NCI-H1694 (cell line): ENCODE measurements at regions not wholly inside any gene's neighbourhood (a gene's known extent, or its start where the extent isn't known, plus 50 kb on each side); places are given as distances from the start of the nearest gene placed in this dataset.
A peak's percentile ranks its signal among the peaks of the same experiment; 100 is the strongest.

ENCODE experiments used
- DNase-seq: peaks from one replicate; lab custom pipeline; 2025; lab: John Stamatoyannopoulos, UW

DNA sequence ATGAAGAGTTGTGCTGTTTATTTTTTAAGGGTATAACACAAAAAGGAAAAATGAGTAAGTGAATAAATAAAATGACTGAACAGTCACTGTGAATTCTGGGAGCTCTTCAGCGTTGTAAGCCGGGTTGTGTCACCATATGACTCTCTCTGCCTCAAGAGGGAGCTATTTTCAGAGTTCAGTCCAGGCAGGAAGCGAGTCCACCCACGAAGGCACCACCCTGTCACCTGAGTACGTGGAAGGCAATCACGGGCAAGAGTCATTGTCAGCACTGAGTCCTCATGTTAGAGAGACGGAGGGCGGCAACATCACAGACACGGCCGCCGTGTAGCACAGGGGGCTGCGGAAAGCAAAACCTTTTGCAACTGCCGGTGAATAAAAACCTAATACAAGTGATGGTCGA is 227.6 kb downstream of the UTP18 start:
- DNase-seq = no peak

- no peak for DNase-seq
Observed at GRCh38 chr17:51491416-51491815, 231.1 kb downstream of the UTP18 start.

DNA sequence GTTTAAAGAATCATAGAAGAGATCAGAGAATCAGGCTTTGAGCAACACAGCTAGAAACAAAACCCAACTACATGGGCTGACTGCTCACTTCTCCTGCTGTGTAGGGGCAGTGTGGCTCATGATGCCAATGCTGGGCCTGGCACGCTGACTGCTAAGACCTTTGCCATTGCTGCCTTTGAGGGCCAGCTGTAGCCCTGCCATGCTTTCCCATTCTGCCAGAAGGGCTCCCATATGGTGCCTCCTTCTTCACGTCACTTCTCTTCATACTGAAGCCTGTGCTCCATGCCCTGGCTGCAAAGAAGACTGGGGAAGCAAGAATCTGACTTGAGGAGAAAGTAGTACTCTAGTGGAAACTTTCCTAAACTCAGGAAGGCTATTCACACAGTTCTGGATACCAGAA is 232.9 kb downstream of the UTP18 start:
- no peak for DNase-seq

- no peak for DNase-seq
Observed at GRCh38 chr17:51496378-51496777, 236.0 kb downstream of the UTP18 start.

GRCh38 chr17:51499897-51500296 is 239.6 kb downstream of the UTP18 start:
- no peak for DNase-seq

DNA sequence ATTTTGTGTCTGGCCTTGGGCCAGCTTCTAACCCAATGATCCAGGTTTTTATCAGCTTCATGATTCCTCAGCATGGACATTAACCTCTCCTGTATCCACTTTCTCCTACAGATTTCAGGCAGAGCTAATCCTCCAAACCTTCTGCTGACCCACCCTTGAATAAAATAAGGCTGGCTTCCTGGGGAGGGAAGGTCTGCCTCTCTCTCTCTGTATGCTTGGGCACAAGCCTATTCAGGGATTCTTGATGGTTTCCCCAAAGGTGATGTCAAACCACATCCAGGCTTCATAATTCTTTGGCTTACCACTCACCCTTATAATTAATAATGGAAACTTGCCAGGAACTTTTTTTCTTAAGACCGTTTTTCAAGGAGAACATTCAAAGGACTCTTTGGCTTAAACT is 240.1 kb downstream of the UTP18 start:
- no peak for DNase-seq

GRCh38 chr17:51505450-51505849 is 245.1 kb downstream of the UTP18 start:
- no peak for DNase-seq

- DNase-seq = peak; percentile 7
Observed at GRCh38 chr17:51507444-51507843, 247.1 kb downstream of the UTP18 start.

DNA sequence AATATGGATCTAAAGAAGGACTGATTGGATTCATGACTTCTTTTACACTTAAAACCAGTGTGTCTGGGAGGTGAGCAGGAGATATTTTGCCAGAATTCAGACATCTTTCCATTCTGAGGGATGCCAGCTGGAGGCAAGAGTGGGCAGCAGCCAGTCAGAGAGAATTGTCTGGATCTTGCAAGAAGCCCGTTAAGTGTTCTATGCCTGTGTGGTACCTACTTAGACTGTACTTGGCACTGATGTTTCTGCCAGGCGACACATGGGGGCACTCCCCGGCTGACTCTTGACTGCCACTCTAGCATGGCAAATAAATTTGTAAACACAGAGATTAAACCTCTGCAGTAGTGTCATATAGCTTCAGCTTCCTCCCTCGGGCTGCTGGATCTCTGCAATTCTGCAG is 247.7 kb downstream of the UTP18 start:
- peak; percentile 50 for DNase-seq

GRCh38 chr17:51510940-51511339 is 250.6 kb downstream of the UTP18 start:
- DNase-seq = no peak

- DNase-seq = no peak
Observed at GRCh38 chr17:51512220-51512907, 252.0 kb downstream of the UTP18 start.

DNA sequence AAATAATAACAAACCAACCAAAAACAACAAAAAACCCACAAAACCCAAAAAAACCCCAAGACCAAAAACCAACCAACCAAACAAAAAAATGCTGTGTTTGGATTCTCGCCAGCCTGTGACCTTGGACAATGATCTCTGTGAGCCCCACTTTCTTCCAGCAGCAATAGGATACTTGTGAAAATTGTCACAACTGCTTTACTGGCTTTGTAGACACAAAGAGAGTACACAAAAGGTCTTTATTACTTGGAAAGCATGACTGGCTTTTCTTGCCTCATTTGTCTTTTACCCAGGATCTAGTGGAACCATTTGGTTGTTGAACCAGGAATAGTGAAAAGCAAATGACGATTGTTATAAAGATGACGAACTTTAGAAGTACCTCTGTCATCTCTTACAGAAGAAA is 256.6 kb downstream of the UTP18 start:
- DNase-seq = no peak

DNA sequence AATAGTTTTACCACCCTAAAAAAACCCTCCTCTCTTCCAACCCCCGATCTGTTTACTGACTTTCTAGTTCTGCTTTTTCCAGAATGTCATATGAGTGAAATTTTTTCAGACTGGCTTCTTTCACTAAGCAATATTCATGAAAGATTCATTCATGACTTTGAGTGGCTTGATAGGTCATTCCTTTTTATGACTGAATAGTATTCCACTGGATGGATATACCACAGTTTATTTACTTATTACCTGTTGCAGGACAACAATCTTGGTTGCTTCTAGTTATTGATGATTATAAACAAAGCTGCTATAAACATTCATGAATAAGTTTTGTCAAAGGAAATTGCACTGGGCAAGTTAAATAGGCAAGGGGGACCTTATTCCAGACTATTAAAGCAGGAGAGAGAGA is 264.2 kb downstream of the UTP18 start:
- DNase-seq = no peak

DNA sequence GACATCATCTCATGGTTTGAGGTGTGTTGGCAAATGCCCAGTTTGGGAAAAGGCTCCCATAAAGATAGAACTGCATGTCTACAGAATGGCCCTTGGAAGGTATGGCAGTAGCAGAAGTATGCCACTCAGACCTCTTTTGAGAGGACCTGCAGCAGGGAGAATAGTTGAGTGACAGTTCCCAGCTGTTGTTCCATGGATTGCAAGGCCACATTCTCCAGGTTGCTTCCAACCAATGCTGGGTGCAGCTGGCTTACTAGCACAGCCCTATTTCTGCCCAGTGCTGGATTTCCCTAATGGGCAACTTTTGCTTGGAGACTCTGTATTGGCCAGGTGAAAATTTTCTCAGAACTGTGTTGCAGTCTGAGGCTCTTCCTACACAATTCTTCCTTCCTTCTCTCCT is 266.2 kb downstream of the UTP18 start:
- DNase-seq = no peak

DNA sequence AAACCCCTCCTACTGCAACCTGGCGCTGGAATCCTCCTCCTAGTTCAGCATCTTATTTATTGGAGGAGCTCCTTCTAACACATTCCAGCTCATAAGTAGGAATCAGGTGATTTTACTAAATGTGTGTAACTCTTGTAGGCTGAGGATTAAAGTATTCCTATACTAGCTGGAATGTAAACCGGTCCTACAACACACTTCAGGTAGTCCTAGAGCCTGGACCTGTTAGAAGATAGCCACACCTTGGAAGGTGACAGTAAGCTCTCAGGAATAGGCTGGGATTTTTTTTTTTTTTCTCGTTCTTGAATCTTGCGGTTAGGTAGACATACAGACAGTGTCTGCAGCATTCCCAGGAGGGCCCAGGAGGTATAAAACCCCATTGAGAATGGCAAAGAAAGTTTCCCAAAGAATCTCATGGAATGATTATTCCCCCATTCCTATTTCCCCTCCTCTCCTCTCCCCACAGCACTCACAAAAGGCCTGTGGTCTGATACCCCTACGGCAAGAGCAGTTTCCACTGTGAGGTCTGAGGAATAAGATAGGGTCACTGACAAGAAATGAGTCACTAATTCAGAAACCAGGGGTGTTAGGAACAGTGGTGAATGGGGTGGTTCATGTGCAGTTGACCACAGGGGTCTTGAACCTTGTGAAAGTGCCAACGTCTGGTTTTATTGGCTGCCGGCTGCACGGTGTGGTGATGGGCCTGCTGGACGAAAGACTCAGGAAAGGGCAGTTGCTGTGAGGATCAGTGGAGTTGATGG is 267.1 kb downstream of the UTP18 start:
- no peak for DNase-seq

DNA sequence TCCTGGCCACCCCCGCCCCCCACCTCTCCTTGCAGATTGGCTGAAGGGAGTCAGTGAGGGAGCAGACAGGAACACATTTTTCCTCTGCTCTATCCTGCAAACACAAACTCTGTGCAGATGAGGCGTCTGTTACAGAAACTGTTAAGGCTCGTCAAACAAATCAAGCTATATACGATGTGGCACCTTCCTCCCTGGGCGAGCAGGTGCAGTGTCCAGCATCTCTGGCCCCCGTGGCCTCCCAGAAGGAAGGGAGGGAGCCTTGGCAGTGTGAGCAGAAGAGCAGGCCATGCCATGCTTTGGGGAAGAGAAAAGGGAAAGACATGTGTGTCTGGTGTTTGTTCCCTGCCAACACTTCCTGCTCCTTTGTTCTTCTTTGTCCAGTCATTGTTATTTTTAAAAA is 267.8 kb downstream of the UTP18 start:
- no peak for DNase-seq

DNA sequence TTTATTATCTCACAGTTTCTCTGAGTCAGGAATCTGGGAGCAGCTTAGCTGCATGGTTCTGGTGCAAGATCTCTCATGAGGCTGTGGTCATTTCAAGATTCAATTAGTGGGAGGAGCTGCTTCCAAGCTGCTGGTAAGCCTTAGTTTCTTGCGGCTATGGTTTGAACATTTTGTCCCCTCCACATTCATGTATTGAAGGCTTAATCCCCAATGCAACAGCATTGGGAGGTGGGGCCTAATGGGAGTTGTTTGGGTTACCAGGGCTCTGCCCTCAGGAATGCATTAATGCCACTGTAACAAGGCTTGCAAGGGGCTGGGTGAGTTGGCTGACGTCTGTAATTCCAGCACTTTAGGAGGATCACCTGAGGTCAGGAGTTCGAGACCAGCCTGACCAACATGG is 272.9 kb downstream of the UTP18 start:
- DNase-seq = no peak

DNA sequence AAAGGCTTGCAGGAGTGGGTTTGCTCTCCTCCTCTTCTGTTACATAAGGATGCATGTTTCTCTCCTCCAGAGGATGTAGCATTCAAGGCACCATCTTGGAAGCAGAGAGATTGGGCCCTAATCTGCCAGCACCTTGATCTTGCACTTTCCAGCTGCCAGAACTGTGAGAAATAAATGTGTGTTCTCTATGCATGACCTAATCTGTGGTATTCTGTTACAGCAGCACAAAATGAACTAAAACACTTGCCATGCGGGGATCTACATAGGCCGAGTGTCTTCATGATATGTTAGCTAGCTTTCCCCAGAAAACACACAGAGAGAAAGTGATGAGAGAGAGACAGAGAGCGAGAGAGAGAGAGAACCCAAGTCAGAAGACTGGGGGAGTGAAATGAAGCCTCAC is 273.5 kb downstream of the UTP18 start:
- no peak for DNase-seq

DNA sequence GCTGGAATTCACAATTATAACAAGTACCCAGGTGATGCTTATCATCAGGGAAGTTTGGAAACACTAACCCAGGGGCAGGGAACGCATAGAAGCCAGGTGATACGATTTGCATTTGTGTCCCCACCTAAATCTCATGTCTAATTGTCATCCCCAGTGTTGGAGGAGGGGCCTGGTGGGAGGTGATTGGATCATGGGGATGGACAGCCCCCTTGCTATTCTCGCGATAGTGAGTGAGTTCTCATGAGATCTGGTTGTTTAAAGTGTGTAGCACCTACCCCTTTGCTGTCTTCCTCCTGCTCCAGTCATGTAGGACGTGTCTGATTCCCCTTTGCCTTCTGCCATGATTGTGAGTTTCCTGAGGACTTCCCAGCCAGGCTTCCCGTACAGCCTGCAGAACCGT is 276.3 kb downstream of the UTP18 start:
- no peak for DNase-seq

DNA sequence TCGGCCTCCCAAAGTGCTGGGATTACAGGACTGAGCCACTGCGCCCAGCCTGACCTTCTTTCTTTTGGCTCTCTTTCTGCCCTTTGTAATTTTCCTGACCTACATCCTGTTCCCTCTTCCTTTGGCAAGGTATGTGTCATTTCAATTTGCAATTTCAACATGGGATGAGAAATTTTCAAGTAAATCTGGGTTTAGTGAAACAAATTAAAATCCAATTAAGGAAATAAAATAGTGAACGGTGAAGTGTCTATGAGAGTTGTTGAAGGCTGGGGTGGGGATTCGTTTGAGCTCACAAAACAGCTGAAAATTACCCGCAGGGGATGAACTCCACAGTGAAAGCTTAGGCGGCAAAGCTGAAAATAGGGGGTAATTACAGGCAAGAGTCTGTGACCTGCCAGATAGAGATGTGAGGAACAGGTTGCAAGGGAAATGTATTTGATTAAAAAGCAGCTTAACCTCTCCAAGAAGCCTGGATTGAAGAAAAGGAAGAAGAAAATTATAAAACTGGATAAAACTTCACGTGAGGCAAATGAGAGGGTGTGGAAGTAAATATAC is 277.7 kb downstream of the UTP18 start:
- DNase-seq = no peak

GRCh38 chr17:51540151-51540550 is 279.8 kb downstream of the UTP18 start:
- no peak for DNase-seq

DNA sequence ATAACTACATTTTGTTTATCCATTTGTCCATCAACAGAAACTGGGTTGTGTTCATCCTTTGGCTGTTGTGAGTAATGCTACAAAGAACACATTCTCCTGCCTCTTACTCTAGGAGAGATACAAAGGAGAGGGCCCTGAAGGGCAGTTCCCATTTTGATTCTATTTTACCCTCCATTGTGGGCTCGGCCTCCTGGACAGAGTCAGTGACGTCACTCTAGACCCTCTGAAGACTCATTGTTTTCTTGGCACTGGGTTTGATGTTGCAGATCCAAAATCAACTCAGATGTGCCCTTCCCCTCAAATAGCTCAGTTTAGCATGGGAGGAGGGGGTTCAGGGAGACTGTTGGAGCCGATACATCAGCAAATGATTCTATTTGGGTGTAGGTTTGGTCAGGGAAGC is 280.9 kb downstream of the UTP18 start:
- no peak for DNase-seq

DNA sequence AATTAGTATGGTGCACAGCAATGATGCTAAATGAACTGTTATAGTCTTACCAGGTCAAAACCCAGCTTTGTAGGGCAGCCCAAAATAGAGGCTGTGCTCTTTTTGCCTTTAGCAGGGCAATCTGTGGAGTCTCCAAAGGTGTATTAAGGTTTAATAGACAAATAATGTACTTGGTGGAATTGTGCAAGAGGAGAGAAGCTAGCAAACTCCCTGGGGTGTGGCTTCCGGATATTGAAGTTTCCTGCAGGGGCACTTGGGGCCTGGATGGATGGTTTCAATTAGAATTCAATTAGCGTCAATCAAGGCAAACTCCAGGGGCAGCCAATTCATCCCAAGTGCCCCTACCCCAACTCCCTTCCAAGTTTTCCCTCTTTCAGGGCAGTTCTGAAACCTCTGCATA is 285.8 kb downstream of the UTP18 start:
- DNase-seq = no peak

DNA sequence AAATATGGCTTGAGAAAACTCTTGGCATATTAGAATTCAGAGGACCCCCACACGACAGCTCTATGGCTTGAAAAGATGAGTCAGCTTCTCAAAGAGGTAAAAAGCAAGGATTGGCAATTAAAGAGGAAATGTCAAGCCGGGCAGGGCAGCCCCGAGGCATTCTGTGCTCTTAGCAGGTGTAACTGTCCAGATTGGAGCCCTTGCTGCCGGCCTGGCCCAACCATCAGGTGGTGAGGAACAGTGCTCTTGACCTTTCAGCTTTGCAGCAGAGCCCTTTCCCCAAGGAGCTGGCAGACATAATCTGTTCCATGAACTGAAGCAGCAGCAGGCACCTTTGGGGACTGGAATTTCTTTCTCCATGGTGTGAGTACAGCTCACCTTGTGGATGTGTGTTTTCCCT is 287.8 kb downstream of the UTP18 start:
- no peak for DNase-seq
